Vagina (tissue), 2 donors: ENCODE measurements at regions not wholly inside any gene's neighbourhood (a gene's known extent, or its start where the extent isn't known, plus 50 kb on each side); places are given as distances from the start of the nearest gene placed in this dataset.

Source experiments
- DNase-seq, 2 donors: peaks; one replicate each; pipeline ENCODE4 v3.0.0-alpha.2; 2017; ENCODE audit errors: extremely low spot score in 2 of 2
- H3K27ac ChIP-seq: fragments of 200-600 bp; sonication (generic); one replicate; pipeline ENCODE4 v1.5.1; 2019
- H3K27me3 ChIP-seq: fragments of 200-600 bp; sonication (generic); one replicate; pipeline ENCODE4 v1.5.1; 2019
- H3K36me3 ChIP-seq, 2 donors: fragments of 200-600 bp; sonication (generic); one replicate each; pipeline ENCODE4 v1.5.1; 2017 to 2019
- H3K4me1 ChIP-seq: fragments of 200-600 bp; sonication (generic); one replicate; pipeline ENCODE4 v1.5.1; 2019
- H3K4me3 ChIP-seq, 2 donors: fragments of 200-600 bp; sonication (generic); 1 replicate in 1 of 2; 2 replicates in 1 of 2; pipeline ENCODE4 v1.5.1; 2016 to 2019
- H3K9me3 ChIP-seq: fragments of 200-600 bp; sonication (generic); one replicate; pipeline ENCODE4 v1.5.1; 2019
- POLR2A ChIP-seq, 2 donors: fragments of 450-650 bp; IDR thresholded peaks; one replicate each; pipeline ENCODE4 v1.6.1; 2017; ENCODE audit warnings: antibody characterized with exemption in 2 of 2, mild to moderate bottlenecking in 2 of 2, moderate library complexity in 2 of 2
- POLR2AphosphoS5 ChIP-seq, 2 donors: sonication (generic); formaldehyde crosslinking; IDR thresholded peaks; one replicate each; pipeline ENCODE4 v1.9.0; 2017; ENCODE audit warnings: antibody characterized with exemption in 2 of 2, mild to moderate bottlenecking in 2 of 2, low read depth in 1 of 2; ENCODE audit not compliant: insufficient read depth in 1 of 2
- intact Hi-C: fragments of 100-400 bp; cut with DNase I; formaldehyde crosslinking; loops from one replicate; pipeline ENCODE4 v1.15.1; 2023
- TF ChIP-seq, protein P1 (sequence below), 3 experiments: fragments of 450-650 bp in 2 of 3; fragments of 200-600 bp in 1 of 3; sonication (generic) in 1 of 3; IDR thresholded peaks; one replicate each; pipeline ENCODE4 v1.5.1; 2017 to 2019; ENCODE audit warnings: antibody characterized with exemption in 3 of 3, mild to moderate bottlenecking in 2 of 3, moderate library complexity in 2 of 3

DNA sequence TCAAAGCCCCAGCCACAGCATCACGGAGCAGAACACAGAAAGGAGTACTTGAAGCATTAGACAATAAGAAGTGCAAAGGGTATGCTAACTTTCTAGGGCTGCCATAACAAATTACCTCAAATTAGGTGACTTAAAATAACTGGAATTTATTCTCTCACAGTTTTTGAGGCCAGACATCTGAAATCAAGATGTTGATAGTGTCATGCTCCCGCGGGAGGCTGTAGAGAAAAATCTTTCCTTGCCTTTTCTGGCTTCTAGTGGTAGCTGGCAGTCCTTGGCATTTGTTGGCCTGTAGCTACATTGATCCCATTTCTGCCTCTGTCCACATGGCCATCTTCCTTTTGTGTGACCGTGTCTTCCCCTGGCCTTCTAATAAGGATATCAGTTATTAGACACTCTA, 51.9 kb upstream of the SPDL1 start:
- intact Hi-C loops: no loop called here

GRCh38 chr5:169527863-169528262, 55.7 kb upstream of the SPDL1 start:
- no peaks in the 10 kb centered on the region for H3K4me1 ChIP-seq
- H3K36me3 ChIP-seq: no peaks in the 10 kb centered on the region
- intact Hi-C loops: no loop called here
- no peaks in the 10 kb centered on the region for H3K27me3 ChIP-seq
- H3K9me3 ChIP-seq: no peaks in the 10 kb centered on the region
- no peak overlapping the region for H3K4me3 ChIP-seq
- DNase-seq: no peak
- H3K27ac ChIP-seq: no peak overlapping the region
- TF ChIP-seq POLR2AphosphoS5 (IDR thresholded peaks at IDR 0.05; ENCODE audit: insufficient read depth in 1 of 2, low read depth in 1 of 2) (no peak), POLR2A (IDR thresholded peaks at IDR 0.05) (no peak)
- TF ChIP-seq, protein P1, sequence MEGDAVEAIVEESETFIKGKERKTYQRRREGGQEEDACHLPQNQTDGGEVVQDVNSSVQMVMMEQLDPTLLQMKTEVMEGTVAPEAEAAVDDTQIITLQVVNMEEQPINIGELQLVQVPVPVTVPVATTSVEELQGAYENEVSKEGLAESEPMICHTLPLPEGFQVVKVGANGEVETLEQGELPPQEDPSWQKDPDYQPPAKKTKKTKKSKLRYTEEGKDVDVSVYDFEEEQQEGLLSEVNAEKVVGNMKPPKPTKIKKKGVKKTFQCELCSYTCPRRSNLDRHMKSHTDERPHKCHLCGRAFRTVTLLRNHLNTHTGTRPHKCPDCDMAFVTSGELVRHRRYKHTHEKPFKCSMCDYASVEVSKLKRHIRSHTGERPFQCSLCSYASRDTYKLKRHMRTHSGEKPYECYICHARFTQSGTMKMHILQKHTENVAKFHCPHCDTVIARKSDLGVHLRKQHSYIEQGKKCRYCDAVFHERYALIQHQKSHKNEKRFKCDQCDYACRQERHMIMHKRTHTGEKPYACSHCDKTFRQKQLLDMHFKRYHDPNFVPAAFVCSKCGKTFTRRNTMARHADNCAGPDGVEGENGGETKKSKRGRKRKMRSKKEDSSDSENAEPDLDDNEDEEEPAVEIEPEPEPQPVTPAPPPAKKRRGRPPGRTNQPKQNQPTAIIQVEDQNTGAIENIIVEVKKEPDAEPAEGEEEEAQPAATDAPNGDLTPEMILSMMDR (IDR thresholded peaks at IDR 0.05): no peak

More for the DNA sequence above, 51.9 kb upstream of the SPDL1 start:
- Histone ChIP-seq H3K9me3 (no peaks in the 10 kb centered on the region), H3K4me1 (no peaks in the 10 kb centered on the region), H3K4me3 (no peak overlapping the region), H3K27me3 (no peaks in the 10 kb centered on the region), H3K27ac (no peak overlapping the region), H3K36me3 (no peaks in the 10 kb centered on the region)
- TF ChIP-seq POLR2AphosphoS5 (IDR thresholded peaks at IDR 0.05; ENCODE audit: insufficient read depth in 1 of 2, low read depth in 1 of 2): no peak
- TF ChIP-seq, protein P1 (IDR thresholded peaks at IDR 0.05): no peak
- no peak for TF ChIP-seq POLR2A (IDR thresholded peaks at IDR 0.05)
- DNase-seq: no peak

- no peaks in the 10 kb centered on the region for H3K9me3 ChIP-seq
- H3K27me3 ChIP-seq: no peaks in the 10 kb centered on the region
- no peak for DNase-seq
- no peak overlapping the region for H3K4me3 ChIP-seq
- no peaks in the 10 kb centered on the region for H3K4me1 ChIP-seq
- intact Hi-C loops: no loop called here
- H3K36me3 ChIP-seq: no peaks in the 10 kb centered on the region
- no peak for TF ChIP-seq POLR2AphosphoS5 (IDR thresholded peaks at IDR 0.05; ENCODE audit: insufficient read depth in 1 of 2, low read depth in 1 of 2)
- TF ChIP-seq, protein P1 (IDR thresholded peaks at IDR 0.05): no peak
- TF ChIP-seq POLR2A (IDR thresholded peaks at IDR 0.05): no peak
- no peak overlapping the region for H3K27ac ChIP-seq
Observed at GRCh38 chr5:169527066-169527465, 56.5 kb upstream of the SPDL1 start.

GRCh38 chr5:169522851-169523250, 60.7 kb upstream of the SPDL1 start:
- no peaks in the 10 kb centered on the region for H3K36me3 ChIP-seq
- no peak overlapping the region for H3K27ac ChIP-seq
- H3K9me3 ChIP-seq: peaks cover 5% of the 10 kb centered on the region
- no peak for DNase-seq
- intact Hi-C loops: no loop called here
- H3K27me3 ChIP-seq: no peaks in the 10 kb centered on the region
- no peaks in the 10 kb centered on the region for H3K4me1 ChIP-seq
- TF ChIP-seq POLR2AphosphoS5 (IDR thresholded peaks at IDR 0.05; ENCODE audit: insufficient read depth in 1 of 2, low read depth in 1 of 2) (no peak), POLR2A (IDR thresholded peaks at IDR 0.05) (no peak)
- TF ChIP-seq, protein P1 (IDR thresholded peaks at IDR 0.05): no peak
- H3K4me3 ChIP-seq: no peak overlapping the region

DNA sequence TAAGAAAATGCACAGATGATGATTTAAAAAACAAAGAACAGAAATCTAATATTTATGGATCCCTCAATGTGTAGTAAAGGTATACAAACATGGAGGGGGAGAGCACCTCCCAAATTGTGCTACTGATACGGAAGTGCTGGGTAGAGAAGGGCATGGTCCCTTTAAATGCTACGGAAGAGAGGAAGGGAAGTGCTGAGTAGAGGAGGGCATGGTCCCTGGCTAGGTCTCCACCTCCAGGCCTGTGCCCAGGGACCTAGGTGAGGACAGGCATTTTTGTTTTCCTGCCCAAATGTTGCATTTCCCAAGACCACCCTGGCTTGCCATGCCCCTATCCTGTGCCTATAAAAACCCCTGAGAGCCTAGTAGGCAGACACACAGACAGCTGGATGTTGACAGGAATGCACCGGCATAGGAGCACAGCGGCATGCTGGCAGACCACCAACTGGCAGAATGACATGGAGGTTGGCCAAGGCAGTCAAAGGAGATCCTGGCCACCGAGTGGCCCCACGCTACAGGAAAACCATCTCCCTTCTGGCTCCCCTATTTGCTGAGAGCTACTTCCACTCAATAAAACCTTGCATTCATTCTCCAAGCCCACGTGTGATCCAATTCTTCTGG, 62.1 kb upstream of the SPDL1 start:
- H3K4me1 ChIP-seq: no peaks in the 10 kb centered on the region
- no peaks in the 10 kb centered on the region for H3K36me3 ChIP-seq
- peaks cover 6% of the 10 kb centered on the region for H3K9me3 ChIP-seq
- TF ChIP-seq POLR2A (IDR thresholded peaks at IDR 0.05) (no peak), POLR2AphosphoS5 (IDR thresholded peaks at IDR 0.05; ENCODE audit: insufficient read depth in 1 of 2, low read depth in 1 of 2) (no peak)
- TF ChIP-seq, protein P1 (IDR thresholded peaks at IDR 0.05): no peak
- no peaks in the 10 kb centered on the region for H3K27me3 ChIP-seq
- H3K4me3 ChIP-seq: no peak overlapping the region
- intact Hi-C loops: no loop called here
- no peak for DNase-seq
- no peak overlapping the region for H3K27ac ChIP-seq
